Dedifferentiated amniotic fluid mesenchymal stem cell (primary cell): ENCODE measurements at regions not wholly inside any gene's neighbourhood (a gene's known extent, or its start where the extent isn't known, plus 50 kb on each side); places are given as distances from the start of the nearest gene placed in this dataset.

ENCODE experiments used
- DNase-seq: peaks from one replicate; pipeline ENCODE4 v3.0.0-alpha.2; 2016; ENCODE audit errors: extremely low spot score

DNA sequence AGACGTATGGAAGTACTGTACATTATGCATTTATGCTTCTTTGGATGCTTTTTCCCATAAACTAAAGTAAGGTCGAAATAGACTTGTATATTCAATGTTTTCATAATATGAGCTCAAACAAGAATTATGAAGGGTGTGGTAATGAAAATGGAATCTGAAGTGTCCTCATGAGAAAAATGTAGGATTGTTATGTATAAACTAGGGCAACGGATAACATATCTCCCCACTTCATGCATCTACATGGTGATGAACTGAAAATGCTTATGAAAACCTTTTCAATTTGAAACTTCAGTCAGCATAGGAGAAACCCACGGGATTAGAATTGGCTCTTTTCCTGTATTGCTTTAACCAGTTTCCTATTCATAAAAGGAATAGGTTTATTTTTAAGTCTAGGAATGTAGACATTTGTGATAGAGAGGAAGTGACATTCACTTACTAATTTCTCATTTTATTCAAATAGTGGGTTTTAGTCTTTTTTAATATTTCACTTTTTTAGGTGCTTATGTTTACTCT is 608.2 kb upstream of the GCFC2 start:
- no peak for DNase-seq

DNA sequence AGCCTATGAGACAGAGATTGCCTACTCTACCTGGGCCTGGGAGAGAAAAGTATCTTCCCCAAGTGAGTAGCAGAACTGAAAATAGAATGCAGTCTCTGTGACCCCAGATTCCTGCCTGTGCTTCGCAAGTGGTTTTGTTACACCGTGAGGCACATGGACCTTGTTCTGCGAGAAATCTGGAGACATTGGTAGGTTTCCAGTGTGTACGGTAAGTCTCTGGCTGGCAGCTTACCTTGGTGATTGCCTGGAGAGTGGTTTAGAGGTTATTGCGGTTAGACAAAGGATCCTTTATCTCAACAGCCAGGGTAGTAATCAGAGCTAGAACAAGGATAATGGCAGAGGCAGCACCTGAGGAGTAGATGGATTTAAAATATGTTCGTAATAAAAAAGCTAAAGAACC is 606.0 kb upstream of the GCFC2 start:
- DNase-seq = no peak

DNA sequence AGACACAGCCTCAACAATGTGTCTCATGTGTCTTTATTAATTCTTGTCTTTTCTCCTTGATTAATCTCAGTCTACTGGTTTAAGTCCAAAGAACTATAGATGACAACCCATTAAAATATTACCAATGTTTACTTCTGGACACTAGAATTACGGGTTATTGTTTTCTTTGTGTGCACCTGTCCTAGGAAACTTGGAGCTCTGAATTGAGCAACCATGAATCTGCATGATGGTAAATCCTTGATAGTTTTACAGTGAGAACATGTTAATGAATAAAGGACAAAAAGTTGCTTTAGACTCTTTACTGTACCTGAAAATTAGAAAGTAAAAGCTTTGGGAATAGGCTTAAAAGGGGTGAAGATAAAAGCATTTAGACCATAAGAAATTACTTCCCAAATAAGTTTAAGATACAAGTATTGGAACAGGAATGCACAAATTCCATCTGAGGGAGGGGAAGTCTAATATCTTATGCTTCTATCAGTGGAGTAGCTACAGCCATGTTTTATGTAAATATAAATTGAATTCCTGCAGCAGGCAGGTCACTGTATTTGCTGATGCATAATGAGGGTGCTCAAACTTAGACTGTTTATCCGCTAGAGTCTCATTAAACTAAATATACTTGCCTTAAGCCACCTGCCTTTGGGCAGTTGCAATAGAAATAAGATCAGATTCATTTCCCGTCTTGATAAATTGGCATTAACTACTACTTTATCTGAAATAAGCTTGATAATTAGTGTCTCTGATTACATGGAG is 603.7 kb upstream of the GCFC2 start:
- DNase-seq = no peak

DNA sequence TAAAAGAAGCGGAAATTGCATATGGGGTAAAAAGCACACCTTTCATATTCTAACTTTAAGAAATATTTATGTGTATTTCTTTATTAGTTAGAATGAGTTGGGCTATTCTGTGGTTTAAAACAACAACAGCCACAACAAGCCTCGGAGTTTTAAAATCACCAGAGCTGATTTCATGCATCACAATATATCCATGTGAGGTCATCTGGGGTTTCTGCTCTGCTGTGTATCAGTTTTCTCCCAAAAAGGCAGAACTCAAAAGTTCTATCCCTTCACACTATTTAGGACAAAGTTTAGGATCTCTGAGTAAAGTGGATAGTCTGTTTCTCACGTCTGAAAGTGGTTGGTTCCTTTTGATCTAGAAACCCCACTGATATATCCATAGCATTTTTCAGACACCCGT is 601.5 kb upstream of the GCFC2 start:
- no peak for DNase-seq

DNA sequence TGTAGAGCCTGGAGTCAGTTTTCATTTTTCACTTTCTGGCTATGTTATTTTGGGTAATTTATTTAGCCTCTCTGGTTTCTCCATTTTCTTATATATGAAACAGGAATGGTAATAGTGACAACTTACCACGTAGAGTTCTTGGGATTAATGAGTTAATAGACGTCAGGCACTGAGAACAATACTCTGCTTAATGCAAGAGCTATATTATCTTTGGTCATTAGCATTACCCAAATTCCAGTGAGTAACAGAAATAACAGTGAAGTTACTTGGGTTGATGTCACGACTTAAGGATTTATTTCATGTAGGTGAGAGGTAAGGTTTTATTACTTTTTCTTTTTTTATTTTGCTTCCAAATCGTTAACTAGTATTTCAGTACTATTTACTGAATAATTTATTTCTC is 601.0 kb upstream of the GCFC2 start:
- no peak for DNase-seq

DNA sequence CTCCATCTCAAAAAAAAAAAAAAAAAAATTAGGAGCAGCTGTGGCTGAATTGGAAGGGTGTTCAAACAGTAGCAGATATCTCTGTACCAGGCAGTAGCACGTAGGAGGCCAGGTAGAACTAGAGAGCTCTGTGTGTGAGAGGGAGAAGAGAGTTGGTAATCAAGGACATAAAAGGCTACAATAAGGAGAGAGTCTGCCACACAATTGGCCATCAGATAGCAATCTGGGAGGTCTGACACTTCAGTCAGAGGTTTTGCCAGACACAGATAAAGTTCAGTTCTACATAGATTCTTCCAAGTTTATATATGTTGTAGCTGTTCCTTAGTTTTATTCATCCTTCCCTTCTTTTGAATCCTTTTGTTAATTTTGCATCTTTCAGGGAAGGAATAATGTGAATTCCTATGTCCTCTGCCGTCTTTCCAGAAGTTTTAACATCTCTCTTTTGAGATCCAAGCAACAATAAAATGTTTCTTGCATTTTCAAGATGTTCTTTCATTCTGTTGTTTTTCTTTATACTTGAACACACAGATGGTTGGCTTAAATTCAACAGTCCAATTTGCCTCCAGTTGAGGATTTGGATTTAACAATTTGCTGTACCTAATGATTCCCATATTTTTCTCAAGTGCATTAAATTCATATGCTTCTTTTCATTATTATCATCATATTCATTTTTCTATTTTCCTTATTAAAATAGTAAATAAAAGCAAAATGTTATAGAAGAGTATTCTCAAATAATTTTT is 600.3 kb upstream of the GCFC2 start:
- no peak for DNase-seq

DNA sequence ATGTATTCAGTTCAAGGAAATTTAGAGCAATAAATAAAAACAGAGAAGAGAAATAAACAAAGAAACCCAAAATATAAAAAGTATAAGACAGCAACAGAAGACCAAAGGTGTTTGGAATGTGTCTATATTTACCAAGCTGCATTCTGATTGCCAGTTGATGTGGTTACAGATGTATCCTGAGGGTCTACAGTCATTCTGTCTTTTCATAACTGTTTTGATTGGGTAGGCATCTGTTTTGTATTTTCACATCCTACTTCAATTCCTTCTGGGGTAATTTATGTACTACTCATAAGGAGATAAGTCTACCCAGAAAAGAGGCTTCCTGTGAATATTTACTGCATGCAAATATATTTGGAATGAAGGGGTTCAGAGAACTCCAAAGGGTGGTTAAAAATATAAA is 596.8 kb upstream of the GCFC2 start:
- DNase-seq = no peak

DNA sequence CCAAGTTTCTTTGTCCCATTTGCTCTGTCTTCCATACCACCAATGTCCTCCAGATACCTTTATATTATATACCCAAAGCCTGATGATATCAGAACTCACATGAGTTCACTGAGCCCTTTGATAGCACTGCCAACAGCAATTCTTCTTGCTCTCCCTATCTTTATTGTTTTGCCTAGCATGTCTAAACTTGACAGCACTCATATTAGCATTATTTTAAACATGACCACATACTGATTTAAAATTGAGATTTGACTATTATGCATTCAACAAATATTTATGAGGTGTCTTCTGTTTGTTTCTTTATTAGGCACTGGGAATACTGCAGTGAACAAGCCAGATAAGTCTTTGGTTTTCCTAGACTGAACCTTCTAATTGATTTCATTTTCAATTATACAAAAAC is 587.3 kb upstream of the GCFC2 start:
- DNase-seq = no peak

DNA sequence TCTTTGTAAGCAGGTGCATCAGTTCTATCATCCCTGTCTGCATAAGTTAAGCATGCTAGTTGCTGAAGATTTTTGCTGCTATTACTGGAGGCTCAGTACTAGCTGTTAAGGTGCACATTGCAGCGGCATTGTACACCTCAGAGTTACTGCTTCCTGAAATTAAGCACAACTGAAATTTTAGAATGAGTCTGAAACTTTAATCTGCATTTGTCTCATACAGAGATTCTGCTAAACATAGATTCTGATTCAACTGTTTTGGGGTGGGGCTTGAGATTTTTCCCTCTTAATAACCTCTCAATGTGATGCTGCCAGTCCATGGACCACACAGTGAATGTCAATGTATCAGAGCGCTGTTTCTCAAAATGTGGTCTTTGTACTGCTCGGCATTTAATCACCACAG is 585.7 kb upstream of the GCFC2 start:
- no peak for DNase-seq

DNA sequence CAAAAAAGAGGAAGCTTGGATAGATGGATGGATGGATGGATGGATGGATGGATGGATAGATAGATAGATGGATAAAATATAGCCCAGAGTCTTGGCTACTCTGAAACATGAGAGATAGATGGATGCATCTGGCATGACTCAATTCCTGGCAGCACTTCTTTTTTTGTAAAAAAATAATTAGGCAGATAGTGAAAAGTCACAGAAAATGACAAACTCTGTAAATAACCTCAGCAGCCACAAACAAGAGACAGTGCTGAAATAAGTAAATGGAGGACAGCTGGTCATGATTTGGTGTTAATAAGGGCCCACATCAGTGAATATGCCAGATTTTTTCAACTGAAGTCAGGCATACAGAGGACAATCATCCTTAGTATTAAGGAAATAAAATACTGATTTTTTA is 585.0 kb upstream of the GCFC2 start:
- no peak for DNase-seq

DNA sequence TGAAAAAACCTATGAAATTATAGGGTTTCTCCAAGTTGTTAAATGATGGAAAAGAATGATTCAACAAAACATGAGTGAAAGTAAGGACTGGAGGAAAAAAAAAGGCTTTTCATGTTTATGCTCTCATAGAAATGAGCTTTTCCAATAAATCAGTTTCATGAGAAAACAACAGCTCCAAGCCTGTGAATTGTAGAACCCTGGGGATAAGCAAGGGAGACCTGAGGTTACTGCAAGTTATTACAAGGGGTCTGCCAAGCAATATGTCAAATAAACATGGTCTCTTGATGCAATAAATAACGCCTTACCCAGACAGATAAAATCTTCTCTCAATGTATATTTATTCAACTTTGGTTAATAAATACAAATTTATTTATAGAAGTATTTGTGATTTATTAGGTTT is 577.9 kb upstream of the GCFC2 start:
- no peak for DNase-seq

DNA sequence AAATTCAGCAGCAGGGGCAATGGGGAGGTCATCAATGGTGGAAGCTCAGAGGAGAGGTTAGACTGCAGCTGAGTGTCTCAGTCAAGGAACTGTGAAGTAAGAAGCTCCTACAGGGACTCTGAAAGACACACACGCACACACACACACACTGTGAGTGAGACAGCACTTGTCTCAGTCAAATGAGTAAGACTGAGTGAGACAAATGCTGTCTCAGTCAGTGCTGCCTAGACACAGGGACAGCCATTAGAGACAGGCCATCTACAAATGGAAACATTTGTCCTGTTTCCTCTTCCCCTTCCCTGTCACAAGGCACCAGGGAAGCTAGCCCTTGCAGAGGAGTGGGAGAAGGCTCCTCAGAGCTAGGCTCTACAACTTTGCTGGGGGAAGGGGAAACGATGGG is 577.4 kb upstream of the GCFC2 start:
- DNase-seq = no peak

DNA sequence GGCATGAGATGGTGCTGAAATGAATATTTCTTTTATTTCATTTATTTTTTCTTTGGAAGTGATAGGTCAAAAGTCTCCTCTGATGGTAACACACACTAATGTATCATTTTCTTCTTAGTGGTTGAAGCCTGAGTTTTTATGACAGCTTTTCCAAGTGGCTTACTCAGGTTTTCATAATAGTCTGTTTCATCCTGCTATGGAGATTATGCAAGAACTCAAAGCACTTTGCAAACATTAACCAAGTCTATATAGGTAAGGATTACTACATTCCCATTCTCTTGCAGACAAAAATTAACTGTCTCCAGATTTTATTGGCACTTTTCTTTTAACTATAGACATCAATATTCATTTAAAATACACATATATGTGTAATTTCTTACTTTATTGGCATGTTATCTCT is 572.6 kb upstream of the GCFC2 start:
- DNase-seq = no peak

DNA sequence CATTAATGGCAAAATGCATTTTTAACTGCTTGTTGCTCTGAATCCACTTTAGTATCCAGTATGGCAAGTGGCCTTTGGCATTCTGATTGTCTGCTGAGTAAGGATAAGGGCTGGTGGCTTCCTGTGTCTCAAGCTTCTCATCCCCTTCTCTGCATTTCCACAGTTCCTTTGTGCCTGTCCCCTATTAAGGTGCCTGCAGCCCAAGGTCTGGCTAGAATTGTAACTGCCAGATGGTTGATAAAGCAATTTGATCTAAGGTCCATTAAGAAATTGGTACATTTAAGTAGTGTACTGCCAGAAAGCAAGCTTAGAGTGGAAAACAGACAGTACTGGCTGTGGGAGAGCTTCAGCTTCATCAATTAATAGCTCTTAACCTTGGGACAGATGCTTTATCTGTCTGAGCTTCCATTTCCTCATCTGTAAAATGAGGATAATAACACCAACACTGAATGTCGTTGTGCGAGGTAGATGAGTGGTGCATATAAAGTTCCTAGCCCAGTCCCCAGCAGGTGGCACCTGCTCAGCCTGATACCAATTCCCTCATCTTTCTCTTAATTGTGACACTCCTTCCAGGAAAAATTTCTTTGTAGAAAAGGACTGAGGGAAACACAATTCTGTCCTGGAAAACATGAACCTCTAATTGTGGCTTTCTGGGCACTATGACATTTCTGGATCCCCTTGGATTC is 570.6 kb upstream of the GCFC2 start:
- no peak for DNase-seq

DNA sequence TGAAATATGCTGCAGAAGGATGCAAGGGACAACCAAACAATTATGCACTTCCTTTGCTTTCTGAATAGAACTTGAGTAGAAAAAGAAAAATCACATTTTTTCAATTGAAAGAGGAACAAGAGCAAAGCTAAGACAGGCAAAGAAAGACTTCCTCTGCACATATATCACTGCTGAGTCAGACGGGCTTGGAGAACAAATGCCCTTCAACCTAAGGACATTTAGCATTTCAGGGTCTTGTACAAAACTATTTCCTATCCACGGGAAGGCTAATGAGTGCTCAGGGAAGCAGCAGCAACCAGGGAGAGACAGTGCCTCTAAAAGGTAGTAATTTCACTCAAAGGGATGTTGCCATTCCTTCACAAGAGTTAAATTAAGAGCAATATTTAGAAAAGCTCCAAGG is 570.0 kb upstream of the GCFC2 start:
- no peak for DNase-seq

DNA sequence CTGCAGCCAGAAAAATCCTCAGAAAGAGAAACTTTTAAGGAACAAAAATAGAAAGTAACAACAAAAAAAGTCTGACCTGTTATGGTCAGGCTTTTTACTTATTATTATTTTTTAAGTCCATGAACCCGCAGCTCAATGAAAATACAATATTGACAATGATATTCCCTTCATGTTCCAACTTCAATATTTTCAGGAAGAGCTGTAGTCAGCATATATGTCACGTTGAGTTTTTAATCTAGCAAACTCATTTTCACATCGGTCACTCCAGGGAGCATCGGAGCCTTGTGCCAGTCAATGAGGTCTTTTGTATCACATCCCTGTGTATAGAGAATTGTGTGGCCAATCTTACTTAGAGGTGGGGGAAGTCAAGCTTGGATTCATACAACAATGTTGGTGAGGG is 568.4 kb upstream of the GCFC2 start:
- no peak for DNase-seq

DNA sequence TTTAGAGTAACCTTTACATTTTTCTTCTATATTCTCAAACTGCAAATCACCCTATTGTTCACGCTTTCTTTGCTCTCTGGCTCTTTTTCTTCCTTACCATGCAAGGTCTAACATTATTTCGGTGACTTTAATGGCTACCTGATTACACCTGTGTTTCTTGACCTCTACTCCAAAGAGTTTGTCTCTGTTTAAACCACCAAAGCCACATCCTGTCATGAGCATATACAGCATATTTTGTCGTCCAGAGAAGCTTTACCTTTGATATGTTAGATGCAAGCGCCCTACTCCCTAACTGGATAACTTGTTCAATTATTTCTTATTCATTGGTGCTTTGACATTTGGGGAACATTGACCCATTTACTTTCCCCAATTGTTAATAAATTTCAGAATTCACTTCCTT is 565.1 kb upstream of the GCFC2 start:
- no peak for DNase-seq

DNA sequence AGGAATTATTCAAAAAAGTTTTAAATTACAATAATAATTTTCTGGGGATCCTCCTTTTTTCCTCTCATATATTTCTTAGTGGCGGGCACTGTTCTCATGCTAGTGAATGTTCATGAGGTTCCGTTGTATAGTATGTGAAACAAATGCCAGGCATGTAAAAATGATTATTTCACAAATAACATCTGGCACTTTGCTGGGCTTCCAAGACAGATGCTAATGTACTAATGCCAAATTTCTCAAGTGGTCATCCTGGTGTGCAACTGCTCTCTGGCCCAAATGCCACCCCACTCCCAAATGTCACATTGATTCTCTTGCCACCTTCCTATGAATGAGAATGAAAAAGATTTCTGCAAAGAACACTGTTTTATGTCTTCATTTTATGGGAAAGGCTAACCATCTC is 564.0 kb upstream of the GCFC2 start:
- DNase-seq = no peak

DNA sequence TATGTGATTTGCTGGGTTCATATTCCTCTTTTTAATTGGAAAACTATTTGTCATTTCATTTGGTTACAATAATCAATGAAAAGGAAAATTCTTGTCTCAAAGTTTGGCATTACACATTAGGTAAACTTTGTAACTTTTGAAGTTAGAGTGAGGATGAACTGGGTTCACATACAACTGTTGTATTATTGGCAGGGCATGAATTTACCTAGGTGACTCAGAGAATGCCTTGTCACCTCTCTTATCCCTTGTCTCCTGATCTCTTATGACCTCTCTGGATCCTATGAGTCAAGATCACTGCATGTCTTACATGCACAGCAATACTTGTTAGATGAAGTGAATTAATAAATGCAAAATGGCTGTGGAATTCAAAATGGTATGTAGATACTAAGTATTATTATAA is 563.4 kb upstream of the GCFC2 start:
- DNase-seq = no peak

DNA sequence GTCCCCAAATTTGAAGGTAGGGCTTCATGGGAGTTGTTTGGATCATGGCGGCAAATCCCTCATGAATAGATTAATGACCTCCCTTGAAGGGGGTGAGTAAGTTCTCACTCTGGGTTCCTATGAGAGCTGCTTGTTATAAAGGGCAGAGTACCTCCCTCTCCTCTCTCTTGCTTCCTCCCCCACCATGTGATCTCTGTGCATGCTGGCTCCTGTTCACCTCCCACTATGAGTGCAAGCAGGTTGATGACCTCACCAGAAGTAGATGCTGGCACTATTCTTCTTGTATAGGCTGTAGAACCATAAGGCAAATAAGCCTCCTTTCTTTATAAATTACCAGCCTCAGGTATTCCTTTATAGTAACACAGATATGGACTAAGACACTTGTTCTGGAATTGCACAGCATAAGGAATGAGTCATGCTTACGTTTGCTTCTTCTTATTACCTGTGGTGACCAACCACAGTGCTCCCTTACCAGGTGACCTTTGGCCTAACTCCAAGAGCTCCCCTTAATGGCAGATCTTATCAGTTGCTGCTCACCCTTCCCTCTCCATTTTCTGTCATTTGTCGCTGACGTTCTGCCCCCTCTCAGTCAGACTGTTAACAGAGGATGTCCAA is 559.5 kb upstream of the GCFC2 start:
- DNase-seq = no peak

DNA sequence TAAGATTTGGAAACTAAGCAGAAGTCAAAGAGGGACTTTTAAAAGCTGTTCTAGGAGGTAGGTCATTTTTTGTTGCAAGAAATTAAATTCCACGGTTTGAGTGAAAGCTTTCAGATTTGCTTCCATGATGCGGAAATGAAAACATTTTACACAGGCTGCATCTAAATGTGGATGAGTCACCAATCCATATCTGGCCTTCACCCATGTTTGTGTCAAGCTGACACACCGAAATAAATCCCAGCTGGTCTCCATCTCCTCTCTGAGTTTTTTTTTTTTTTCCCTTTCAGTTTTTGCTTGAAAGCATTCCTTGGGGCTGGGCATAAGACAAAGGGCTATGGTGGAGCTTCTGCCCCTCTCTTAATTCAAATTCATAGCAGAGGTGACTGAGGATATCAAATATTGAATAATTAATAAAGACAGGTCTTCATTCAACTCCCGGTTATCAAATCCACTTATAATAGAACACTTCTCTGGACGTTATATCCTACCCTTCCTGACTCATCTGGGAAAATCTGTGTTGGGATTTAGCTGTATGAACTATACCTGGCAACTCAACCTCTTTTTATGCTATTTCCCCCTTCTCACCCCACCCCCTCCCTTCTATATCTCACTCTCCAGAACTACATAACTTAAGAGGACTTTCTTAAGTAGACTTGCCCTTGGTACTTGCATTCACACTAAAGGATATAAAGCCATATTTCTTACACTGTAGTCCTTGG is 558.3 kb upstream of the GCFC2 start:
- no peak for DNase-seq

DNA sequence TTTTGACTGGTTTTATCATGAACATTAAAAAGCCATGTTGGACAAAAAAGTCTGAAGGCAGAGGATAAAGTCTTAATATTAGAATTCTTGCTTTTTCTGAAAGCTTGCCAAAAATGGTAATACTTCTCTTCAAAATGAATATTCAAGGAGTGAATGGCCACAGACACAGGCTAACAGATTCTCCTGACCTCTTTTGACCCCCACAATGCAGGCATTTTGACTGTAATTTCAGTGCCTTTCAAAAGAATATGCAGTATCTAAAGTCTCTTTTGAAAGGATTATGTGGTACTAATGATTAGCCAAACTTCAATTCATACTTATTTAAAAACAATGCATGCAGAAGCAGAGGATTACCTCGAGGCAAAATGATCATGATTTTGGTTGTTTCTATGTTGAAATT is 557.8 kb upstream of the GCFC2 start:
- no peak for DNase-seq
